K562 (cell line): ENCODE measurements at regions not wholly inside any gene's neighbourhood (a gene's known extent, or its start where the extent isn't known, plus 50 kb on each side); places are given as distances from the start of the nearest gene placed in this dataset.

Experiments used
- ATAC-seq: fragments of 200-7000 bp; cut with Tn5 transposase; 3 replicates; pipeline ENCODE4 v1.9.1; 2020; ENCODE audit warnings: moderate library complexity
- BruUV-seq: library from RNA; stranded (reverse); fragments of 400-500 nt; replicated peaks from 2 replicates; lab custom pipeline; 2021; lab: Mats Ljungman, UMichigan
- CTCF ChIA-PET: fragments of 300-600 bp; formaldehyde crosslinking; extraction: SDS; loops from one replicate; lab custom pipeline; 2021; ENCODE audit warnings: low intra/inter-chr PET ratio; lab: Yijun Ruan, JAX
- POLR2A ChIA-PET: fragments of 300-600, 350-650 bp; sonication (Branson Sonifier 250); formaldehyde crosslinking; extraction: SDS; loops from one replicate; lab custom pipeline; 2021; ENCODE audit warnings: antibody characterized with exemption, inconsistent platforms; lab: Yijun Ruan, JAX
- DNase-seq, 4 experiments: peaks; one replicate each; pipeline versions ENCODE4 v3.0.0 to v3.0.0-alpha.2; 2011 to 2018; ENCODE audit warnings: low spot score in 3 of 4, mixed read lengths in 3 of 4; ENCODE audit errors: extremely low read depth in 1 of 4
- FAIRE-seq: peaks from 2 replicates; lab custom pipeline; 2011; peaks lifted over from hg19 to GRCh38; lab: Jason Lieb, UNC
- H2AFZ ChIP-seq: 2 replicates; pipeline ENCODE4 v1.6.0; 2011; ENCODE audit warnings: low read depth, low read length, control low read depth, inconsistent platforms
- H3K27ac ChIP-seq: fragments of 200-600 bp; 3 replicates; pipeline ENCODE4 v1.8.0; 2011; ENCODE audit warnings: low read depth, mild to moderate bottlenecking, control low read depth, inconsistent platforms, low read length, moderate library complexity, mixed read lengths; ENCODE audit errors: extremely low read depth
- H3K27me3 ChIP-seq, 2 experiments: fragments of 300-600 bp in 1 of 2; 2 replicates in 1 of 2; 3 replicates in 1 of 2; pipeline versions ENCODE4 v1.6.0 to v1.8.0; 2011; ENCODE audit warnings: inconsistent platforms in 2 of 2, low read length in 2 of 2, mild to moderate bottlenecking in 1 of 2, mixed read lengths in 1 of 2, moderate library complexity in 1 of 2; ENCODE audit not compliant: control insufficient read depth in 2 of 2, insufficient read depth in 2 of 2
- H3K36me3 ChIP-seq: fragments of 300-600 bp; 3 replicates; pipeline ENCODE4 v1.8.0; 2011; ENCODE audit warnings: mild to moderate bottlenecking, low read length, inconsistent platforms; ENCODE audit not compliant: control insufficient read depth, insufficient read depth
- H3K4me1 ChIP-seq, 2 experiments: fragments of 200-600 bp in 1 of 2; replicated peaks in 1 of 2; 2 replicates in 1 of 2; 3 replicates in 1 of 2; pipeline versions ENCODE4 v1.5.1 to v1.8.0; 2011; ENCODE audit warnings: inconsistent platforms in 2 of 2, low read length in 2 of 2, mild to moderate bottlenecking in 1 of 2, mixed read lengths in 1 of 2, moderate library complexity in 1 of 2; ENCODE audit not compliant: control insufficient read depth in 2 of 2, insufficient read depth in 2 of 2
- H3K4me2 ChIP-seq: 2 replicates; pipeline ENCODE4 v1.6.1; 2011; ENCODE audit warnings: low read length, control low read depth, inconsistent platforms, mixed read lengths; ENCODE audit not compliant: insufficient read depth
- H3K4me3 ChIP-seq: fragments of 200-600 bp; sonication (generic), shearing (Covaris generic); 2 replicates; pipeline ENCODE4 v1.5.1; 2016; ENCODE audit warnings: control low read depth, inconsistent platforms
- H3K79me2 ChIP-seq: fragments of 200-600 bp; 3 replicates; pipeline ENCODE4 v1.8.0; 2011; ENCODE audit warnings: low read length, inconsistent platforms; ENCODE audit not compliant: control insufficient read depth, insufficient read depth
- H3K9ac ChIP-seq, 2 experiments: 2 replicates each; pipeline versions ENCODE4 v1.6.0 to v1.6.1; 2011; ENCODE audit warnings: low read depth in 2 of 2, low read length in 2 of 2, control low read depth in 1 of 2, inconsistent platforms in 1 of 2, mild to moderate bottlenecking in 1 of 2, mixed read lengths in 1 of 2; ENCODE audit not compliant: insufficient read depth in 1 of 2
- H3K9me1 ChIP-seq: one replicate; pipeline ENCODE4 v1.6.0; 2011; ENCODE audit warnings: inconsistent platforms, mild to moderate bottlenecking, low read length, moderate library complexity; ENCODE audit not compliant: control insufficient read depth, insufficient read depth
- H3K9me3 ChIP-seq: replicated peaks from 2 replicates; pipeline ENCODE4 v1.5.1; 2011; ENCODE audit warnings: low read depth, low read length, inconsistent platforms; ENCODE audit not compliant: control insufficient read depth, insufficient read depth
- H4K20me1 ChIP-seq: replicated peaks from 2 replicates; pipeline ENCODE4 v1.6.1; 2011; ENCODE audit warnings: low read length, inconsistent platforms, mixed read lengths; ENCODE audit not compliant: control insufficient read depth, insufficient read depth
- CHCHD3 ChIP-seq: fragments of 250-450 bp; sonication (Bioruptor Pico); IDR thresholded peaks from 2 replicates; pipeline ENCODE4 v2.1.2; 2022; ENCODE audit warnings: mild to moderate bottlenecking
- CREM ChIP-seq: IDR thresholded peaks from 2 replicates; pipeline ENCODE4 v1.6.1; 2014; ENCODE audit warnings: antibody characterized with exemption, low read depth
- CSDE1 ChIP-seq, 2 experiments: fragments of 450-650 bp; IDR thresholded peaks; 2 replicates each; pipeline ENCODE4 v1.6.1; 2016; ENCODE audit warnings: mild to moderate bottlenecking in 1 of 2
- FOXA3 ChIP-seq, 2 experiments: fragments of 450-650 bp in 1 of 2; sonication (generic) in 1 of 2; formaldehyde crosslinking; IDR thresholded peaks in 1 of 2; conservative IDR thresholded peaks in 1 of 2; 2 replicates each; pipeline versions ENCODE4 v1.4.0 to v1.8.0; 2020 to 2022; ENCODE audit warnings: mild to moderate bottlenecking in 2 of 2, missing genetic modification reagents in 1 of 2
- ZNF212 ChIP-seq: fragments of 450-650 bp; formaldehyde crosslinking; IDR thresholded peaks from 2 replicates; pipeline ENCODE4 v1.4.0; 2020; ENCODE audit warnings: mild to moderate bottlenecking
- ZNF398 ChIP-seq: fragments of 250-450 bp; sonication (Bioruptor Pico); IDR thresholded peaks from 2 replicates; pipeline ENCODE4 v1.8.0; 2021; ENCODE audit warnings: moderate library complexity, mild to moderate bottlenecking, inconsistent platforms
- WGBS: fragments of 100-300 bp; shearing (Covaris generic); methylation state at CpG from one replicate; pipeline ENCODE4 v1.1.6; 2016; ENCODE audit warnings: low coverage, mixed read lengths; ENCODE audit not compliant: insufficient coverage; ENCODE audit errors: missing lambda C conversion rate; 5-methylcytosine and 5-hydroxymethylcytosine counted together
- in situ Hi-C: fragments of 300-500 bp; cut with MboI; formaldehyde crosslinking; loops from 4 replicates; pipeline ENCODE4 v1.15.0; 2018; ENCODE audit warnings: inconsistent platforms, mixed read lengths
- intact Hi-C: fragments of 100-400 bp; cut with micrococcal nuclease; formaldehyde crosslinking; loops from 2 replicates; pipeline ENCODE4 v1.14.2; 2022
- TF ChIP-seq, protein P1 (sequence below): fragments of 450-650 bp; formaldehyde crosslinking; IDR thresholded peaks from 2 replicates; pipeline ENCODE4 v1.4.0; 2020; ENCODE audit warnings: mild to moderate bottlenecking
- TF ChIP-seq, protein P2 (sequence below), 2 experiments: fragments of 450-650 bp in 1 of 2; sonication (generic) in 1 of 2; formaldehyde crosslinking; conservative IDR thresholded peaks; 2 replicates each; pipeline versions ENCODE4 v1.4.0 to v1.8.1; 2020 to 2022; ENCODE audit warnings: mild to moderate bottlenecking in 1 of 2, missing genetic modification reagents in 1 of 2

- Histone ChIP-seq H3K4me2 (no peak overlapping the region), H2AFZ (no peak overlapping the region), H3K27me3 (no peaks in the 10 kb centered on the region), H3K9me1 (no peaks in the 10 kb centered on the region), H3K4me3 (no peak overlapping the region), H3K9me3 (no peaks in the 10 kb centered on the region), H4K20me1 (no peaks in the 10 kb centered on the region), H3K4me1 (no peaks in the 10 kb centered on the region), H3K27ac (no peak overlapping the region), H3K79me2 (no peaks in the 10 kb centered on the region), H3K9ac (no peak overlapping the region), H3K36me3 (no peaks in the 10 kb centered on the region)
- DNase-seq (no peak), FAIRE-seq (no peak), ATAC-seq (no peak)
- WGBS, result 0% methylated on average over 2 of the region's 2 CpGs
- BruUV-seq, result no TSS peak
- TF ChIP-seq FOXA3 (CRISPR knock-in tag; conservative IDR thresholded peaks at IDR 0.05 in 1 of 2, IDR thresholded peaks at IDR 0.05 in 1 of 2), result no peak
- ChIA-PET CTCF (no interaction called here), POLR2A (no interaction called here)
- intact Hi-C loops (no loop called here), in situ Hi-C loops (no loop called here)
Observed at GRCh38 chr10:65614956-65615565, 1310.8 kb upstream of the LRRTM3 start.

DNA sequence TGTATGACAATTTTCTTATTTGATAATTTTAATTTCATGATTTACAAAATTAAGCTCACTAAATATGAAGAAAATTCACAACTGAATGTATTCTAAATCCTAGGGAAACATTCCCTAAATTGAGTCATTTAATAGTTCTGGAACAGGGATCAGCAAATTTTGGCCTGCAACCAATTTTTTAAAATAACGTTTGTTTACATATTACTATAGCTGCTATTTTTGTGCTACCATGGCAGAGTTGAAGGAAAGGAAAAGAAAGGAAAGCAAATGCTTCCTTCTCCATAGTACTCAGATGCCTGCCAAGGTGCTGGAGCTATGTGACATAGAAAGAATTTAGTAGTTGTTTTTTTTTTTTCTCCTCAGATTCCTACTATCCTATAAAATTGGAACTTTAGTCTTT is 1307.7 kb upstream of the LRRTM3 start:
- POLR2A ChIA-PET, result no interaction called here
- intact Hi-C loops, result no loop called here
- no peak overlapping the region for H3K4me3 ChIP-seq
- CTCF ChIA-PET, result no interaction called here
- 0% methylated on average over 1 of the region's 1 CpG for WGBS
- no peaks in the 10 kb centered on the region for H3K27me3 ChIP-seq
- no peak overlapping the region for H3K4me2 ChIP-seq
- TF ChIP-seq ZNF212 (no peak), CSDE1 (IDR thresholded peaks at IDR 0.05) (no peak), CHCHD3 (no peak), CREM (no peak), ZNF398 (CRISPR knock-in tag) (no peak)
- TF ChIP-seq, protein P1, sequence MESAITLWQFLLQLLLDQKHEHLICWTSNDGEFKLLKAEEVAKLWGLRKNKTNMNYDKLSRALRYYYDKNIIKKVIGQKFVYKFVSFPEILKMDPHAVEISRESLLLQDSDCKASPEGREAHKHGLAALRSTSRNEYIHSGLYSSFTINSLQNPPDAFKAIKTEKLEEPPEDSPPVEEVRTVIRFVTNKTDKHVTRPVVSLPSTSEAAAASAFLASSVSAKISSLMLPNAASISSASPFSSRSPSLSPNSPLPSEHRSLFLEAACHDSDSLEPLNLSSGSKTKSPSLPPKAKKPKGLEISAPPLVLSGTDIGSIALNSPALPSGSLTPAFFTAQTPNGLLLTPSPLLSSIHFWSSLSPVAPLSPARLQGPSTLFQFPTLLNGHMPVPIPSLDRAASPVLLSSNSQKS (CRISPR knock-in tag), result no peak
- TF ChIP-seq, protein P2, sequence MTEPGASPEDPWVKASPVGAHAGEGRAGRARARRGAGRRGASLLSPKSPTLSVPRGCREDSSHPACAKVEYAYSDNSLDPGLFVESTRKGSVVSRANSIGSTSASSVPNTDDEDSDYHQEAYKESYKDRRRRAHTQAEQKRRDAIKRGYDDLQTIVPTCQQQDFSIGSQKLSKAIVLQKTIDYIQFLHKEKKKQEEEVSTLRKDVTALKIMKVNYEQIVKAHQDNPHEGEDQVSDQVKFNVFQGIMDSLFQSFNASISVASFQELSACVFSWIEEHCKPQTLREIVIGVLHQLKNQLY (CRISPR knock-in tag; conservative IDR thresholded peaks at IDR 0.05), result no peak
- no peak overlapping the region for H3K27ac ChIP-seq
- H4K20me1 ChIP-seq, result no peaks in the 10 kb centered on the region
- in situ Hi-C loops, result no loop called here
- no peaks in the 10 kb centered on the region for H3K9me3 ChIP-seq
- H3K79me2 ChIP-seq, result no peaks in the 10 kb centered on the region
- DNase-seq (no peak), FAIRE-seq (no peak), ATAC-seq (no peak)
- no peaks in the 10 kb centered on the region for H3K9me1 ChIP-seq
- no peak overlapping the region for H2AFZ ChIP-seq
- H3K36me3 ChIP-seq, result no peaks in the 10 kb centered on the region
- no peak overlapping the region for H3K9ac ChIP-seq
- no TSS peak for BruUV-seq
- no peaks in the 10 kb centered on the region for H3K4me1 ChIP-seq
